ENCODE measurements at regions not wholly inside any gene's neighbourhood (a gene's known extent, or its start where the extent isn't known, plus 50 kb on each side); places are given as distances from the start of the nearest gene placed in this dataset.

DNA sequence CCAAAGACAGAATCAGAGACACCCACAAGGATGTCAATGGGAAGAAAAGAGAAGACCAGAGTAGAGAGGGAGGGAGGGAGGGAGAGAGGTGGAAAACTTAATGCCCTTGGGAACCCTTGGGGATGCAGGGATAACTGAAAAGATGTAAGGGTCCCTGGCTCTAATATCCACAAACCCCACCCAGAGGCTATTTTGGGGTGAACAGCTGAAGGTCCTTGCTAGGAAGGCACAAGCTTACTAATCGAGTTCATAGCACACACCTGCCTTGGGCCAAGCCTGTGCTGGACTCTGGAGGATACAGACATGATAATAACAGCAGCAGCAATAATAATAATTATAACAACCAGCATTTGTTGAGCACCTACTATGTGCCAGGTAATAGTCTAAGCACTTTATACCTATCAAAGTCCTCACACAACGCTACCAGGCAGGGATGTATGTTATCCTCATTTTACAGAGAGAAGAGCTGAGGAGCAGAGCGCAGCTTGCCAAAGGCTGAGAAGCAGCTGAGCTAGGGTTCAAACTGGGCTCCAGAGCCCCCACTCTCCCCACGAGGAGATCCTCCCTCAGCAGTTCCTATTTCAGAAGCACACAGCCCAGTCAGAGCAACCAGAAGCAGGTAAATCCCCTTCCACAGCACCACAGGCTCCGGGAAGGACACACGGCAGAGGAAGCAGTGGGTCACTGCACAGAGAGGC lies 174.2 kb downstream of the ANKRD60 start:
- no peaks in the 10 kb centered on the region for H3K9me2 ChIP-seq (ENCODE audit: insufficient read depth, low read length)
- H3K36me3 ChIP-seq (ENCODE audit: insufficient read depth, low read length): no peaks in the 10 kb centered on the region
- TF ChIP-seq, protein P1, sequence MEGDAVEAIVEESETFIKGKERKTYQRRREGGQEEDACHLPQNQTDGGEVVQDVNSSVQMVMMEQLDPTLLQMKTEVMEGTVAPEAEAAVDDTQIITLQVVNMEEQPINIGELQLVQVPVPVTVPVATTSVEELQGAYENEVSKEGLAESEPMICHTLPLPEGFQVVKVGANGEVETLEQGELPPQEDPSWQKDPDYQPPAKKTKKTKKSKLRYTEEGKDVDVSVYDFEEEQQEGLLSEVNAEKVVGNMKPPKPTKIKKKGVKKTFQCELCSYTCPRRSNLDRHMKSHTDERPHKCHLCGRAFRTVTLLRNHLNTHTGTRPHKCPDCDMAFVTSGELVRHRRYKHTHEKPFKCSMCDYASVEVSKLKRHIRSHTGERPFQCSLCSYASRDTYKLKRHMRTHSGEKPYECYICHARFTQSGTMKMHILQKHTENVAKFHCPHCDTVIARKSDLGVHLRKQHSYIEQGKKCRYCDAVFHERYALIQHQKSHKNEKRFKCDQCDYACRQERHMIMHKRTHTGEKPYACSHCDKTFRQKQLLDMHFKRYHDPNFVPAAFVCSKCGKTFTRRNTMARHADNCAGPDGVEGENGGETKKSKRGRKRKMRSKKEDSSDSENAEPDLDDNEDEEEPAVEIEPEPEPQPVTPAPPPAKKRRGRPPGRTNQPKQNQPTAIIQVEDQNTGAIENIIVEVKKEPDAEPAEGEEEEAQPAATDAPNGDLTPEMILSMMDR (conservative IDR thresholded peaks at IDR 0.05; ENCODE audit: low read length): no peak
- no peak for TF ChIP-seq EZH2phosphoT487 (IDR thresholded peaks at IDR 0.05; ENCODE audit: borderline replicate concordance, low read depth, low read length)
- no peak overlapping the region for H3K27ac ChIP-seq (ENCODE audit: low read depth, low read length, poor library complexity, severe bottlenecking)
- ChIA-PET POLR2A (no interaction called here), CTCF (ENCODE audit: unreplicated experiment) (no interaction called here)
- no peak overlapping the region for H3K4me2 ChIP-seq (ENCODE audit: low read length)
- H3K4me3 ChIP-seq (ENCODE audit: low read depth, low read length, poor library complexity, severe bottlenecking): no peak overlapping the region
- no peaks in the 10 kb centered on the region for H4K20me1 ChIP-seq (ENCODE audit: insufficient read depth, low read length)
- no peak for DNase-seq (ENCODE audit: low spot score)
- no peaks in the 10 kb centered on the region for H3K79me2 ChIP-seq (ENCODE audit: insufficient read depth, low read depth, low read length)
- H2AFZ ChIP-seq (ENCODE audit: low read length): no peak overlapping the region
- H3K4me1 ChIP-seq (ENCODE audit: insufficient read depth, low read length, poor library complexity, severe bottlenecking): no peaks in the 10 kb centered on the region
- intact Hi-C loops (cut with micrococcal nuclease; ENCODE audit: unreplicated experiment): no loop called here
- H3K9me3 ChIP-seq (ENCODE audit: low read length): peaks cover 9% of the 10 kb centered on the region; the same call in 1 of the 2 replicates
- BruUV-seq (replicated peaks): no TSS peak

DNA sequence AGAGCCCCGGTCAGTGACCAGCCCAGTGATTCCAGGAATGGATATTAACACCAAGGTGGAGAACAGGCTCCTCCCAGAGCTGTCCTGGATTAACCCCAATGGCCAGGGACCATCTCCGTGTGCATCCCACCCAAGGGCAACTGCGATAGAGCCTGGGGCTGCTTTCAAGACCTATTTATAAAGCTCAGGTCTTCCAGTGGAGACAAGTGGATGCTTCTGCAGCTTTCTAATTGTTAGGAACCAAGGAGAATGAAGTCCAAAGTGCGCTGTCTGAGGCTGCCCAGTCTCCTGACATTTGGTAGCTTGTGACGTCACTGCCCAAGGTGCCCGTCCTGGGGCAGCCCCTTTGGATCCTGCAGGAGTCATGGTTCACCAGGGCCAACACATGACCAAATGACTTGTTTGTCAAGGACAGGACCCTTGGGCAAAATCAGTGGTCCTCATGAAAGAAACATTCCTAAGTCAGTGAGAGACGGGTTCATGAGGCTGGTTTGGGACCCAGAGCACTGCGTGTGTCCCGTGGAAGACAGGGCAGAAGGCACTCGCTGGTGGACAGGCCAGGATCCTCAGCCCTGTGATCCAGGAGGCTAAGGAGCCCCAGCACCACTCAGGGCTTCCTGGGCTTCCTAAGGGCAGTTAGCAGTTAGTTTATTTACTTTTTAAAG lies 174.9 kb downstream of the ANKRD60 start:
- no peaks in the 10 kb centered on the region for H4K20me1 ChIP-seq (ENCODE audit: insufficient read depth, low read length)
- no peak overlapping the region for H3K4me3 ChIP-seq (ENCODE audit: low read depth, low read length, poor library complexity, severe bottlenecking)
- TF ChIP-seq, protein P1 (conservative IDR thresholded peaks at IDR 0.05; ENCODE audit: low read length): no peak
- TF ChIP-seq EZH2phosphoT487 (IDR thresholded peaks at IDR 0.05; ENCODE audit: borderline replicate concordance, low read depth, low read length): no peak
- H3K4me2 ChIP-seq (ENCODE audit: low read length): no peak overlapping the region
- DNase-seq (ENCODE audit: low spot score): no peak
- H3K36me3 ChIP-seq (ENCODE audit: insufficient read depth, low read length): no peaks in the 10 kb centered on the region
- H2AFZ ChIP-seq (ENCODE audit: low read length): no peak overlapping the region
- ChIA-PET POLR2A (no interaction called here), CTCF (ENCODE audit: unreplicated experiment) (no interaction called here)
- intact Hi-C loops (cut with micrococcal nuclease; ENCODE audit: unreplicated experiment): no loop called here
- no peaks in the 10 kb centered on the region for H3K9me2 ChIP-seq (ENCODE audit: insufficient read depth, low read length)
- no TSS peak for BruUV-seq (replicated peaks)
- no peaks in the 10 kb centered on the region for H3K4me1 ChIP-seq (ENCODE audit: insufficient read depth, low read length, poor library complexity, severe bottlenecking)
- no peak overlapping the region for H3K27ac ChIP-seq (ENCODE audit: low read depth, low read length, poor library complexity, severe bottlenecking)
- no peaks in the 10 kb centered on the region for H3K79me2 ChIP-seq (ENCODE audit: insufficient read depth, low read depth, low read length)
- H3K9me3 ChIP-seq (ENCODE audit: low read length): peaks cover 9% of the 10 kb centered on the region; the same call in 1 of the 2 replicates

DNA sequence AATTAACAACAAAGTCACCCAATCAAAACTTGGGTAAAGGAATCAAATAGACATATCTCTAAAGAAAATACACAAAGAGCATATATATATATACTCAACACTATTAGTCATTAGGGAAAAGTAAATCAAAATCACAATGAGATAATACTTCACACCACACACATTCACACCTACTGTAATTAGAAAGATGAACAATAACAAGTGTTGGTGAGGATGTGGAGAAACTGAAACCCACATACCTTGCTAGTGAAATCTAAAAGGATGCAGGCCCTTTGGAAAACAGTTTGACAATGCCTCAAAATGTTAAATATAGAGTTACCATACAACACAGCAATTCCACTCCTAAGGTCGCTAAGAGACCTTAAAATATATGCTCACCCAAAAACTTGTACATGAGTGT lies 177.1 kb downstream of the ANKRD60 start:
- H3K27ac ChIP-seq (ENCODE audit: low read depth, low read length, poor library complexity, severe bottlenecking): no peak overlapping the region
- BruUV-seq (replicated peaks): no TSS peak
- H3K4me2 ChIP-seq (ENCODE audit: low read length): no peak overlapping the region
- peaks cover 9% of the 10 kb centered on the region; the same call in 1 of the 2 replicates for H3K9me3 ChIP-seq (ENCODE audit: low read length)
- H3K4me3 ChIP-seq (ENCODE audit: low read depth, low read length, poor library complexity, severe bottlenecking): no peak overlapping the region
- H3K79me2 ChIP-seq (ENCODE audit: insufficient read depth, low read depth, low read length): no peaks in the 10 kb centered on the region
- no peak for TF ChIP-seq EZH2phosphoT487 (IDR thresholded peaks at IDR 0.05; ENCODE audit: borderline replicate concordance, low read depth, low read length)
- TF ChIP-seq, protein P1 (conservative IDR thresholded peaks at IDR 0.05; ENCODE audit: low read length): no peak
- no peaks in the 10 kb centered on the region for H4K20me1 ChIP-seq (ENCODE audit: insufficient read depth, low read length)
- H3K4me1 ChIP-seq (ENCODE audit: insufficient read depth, low read length, poor library complexity, severe bottlenecking): no peaks in the 10 kb centered on the region
- no peaks in the 10 kb centered on the region for H3K9me2 ChIP-seq (ENCODE audit: insufficient read depth, low read length)
- no peaks in the 10 kb centered on the region for H3K36me3 ChIP-seq (ENCODE audit: insufficient read depth, low read length)
- ChIA-PET CTCF (ENCODE audit: unreplicated experiment) (no interaction called here), POLR2A (no interaction called here)
- H2AFZ ChIP-seq (ENCODE audit: low read length): no peak overlapping the region
- DNase-seq (ENCODE audit: low spot score): no peak
- intact Hi-C loops (cut with micrococcal nuclease; ENCODE audit: unreplicated experiment): no loop called here

All from OCI-LY7 (cell line).